ENCODE measurements at regions not wholly inside any gene's neighbourhood (a gene's known extent, or its start where the extent isn't known, plus 50 kb on each side); places are given as distances from the start of the nearest gene placed in this dataset.
"Not testable (repeated sequence)": the region's sequence is repeated elsewhere in the genome, so short reads cannot be mapped to it uniquely, and the experiment has no call there.

GRCh38 chr14:105637345-105637744, 111.0 kb downstream of the TMEM121 start:
- not testable (repeated sequence) for H3K27me3 Mint-ChIP-seq, H3K9me3 Mint-ChIP-seq, H3K4me3 Mint-ChIP-seq, ATAC-seq, DNase-seq, H3K27ac Mint-ChIP-seq, H3K4me1 Mint-ChIP-seq

GRCh38 chr14:105639969-105640931, 113.9 kb downstream of the TMEM121 start:
- H3K9me3 Mint-ChIP-seq, DNase-seq, H3K27me3 Mint-ChIP-seq, H3K4me3 Mint-ChIP-seq, H3K4me1 Mint-ChIP-seq, ATAC-seq, H3K27ac Mint-ChIP-seq: not testable (repeated sequence)

GRCh38 chr14:105641075-105641937, 114.9 kb downstream of the TMEM121 start:
- ATAC-seq (peak; percentile 26), DNase-seq (no peak)
- Mint-ChIP-seq H3K27ac (peak overlapping the region in 1 of 2 donors; percentile 68), H3K9me3 (no peaks in the 10 kb centered on the region), H3K4me3 (no peak overlapping the region), H3K4me1 (no peaks in the 10 kb centered on the region), H3K27me3 (no peaks in the 10 kb centered on the region)

- not testable (repeated sequence) for H3K9me3 Mint-ChIP-seq, H3K27me3 Mint-ChIP-seq, DNase-seq
Measured at GRCh38 chr14:105641951-105642350, 115.6 kb downstream of the TMEM121 start.

GRCh38 chr14:105642486-105642885, 116.1 kb downstream of the TMEM121 start:
- not testable (repeated sequence) for ATAC-seq, H3K27ac Mint-ChIP-seq, H3K4me3 Mint-ChIP-seq

More at GRCh38 chr14:105641951-105642350, 115.6 kb downstream of the TMEM121 start:
- ATAC-seq, H3K4me1 Mint-ChIP-seq, H3K27ac Mint-ChIP-seq, H3K4me3 Mint-ChIP-seq: not testable (repeated sequence)

GRCh38 chr14:105643406-105644052, 117.1 kb downstream of the TMEM121 start:
- not testable (repeated sequence) for H3K4me3 Mint-ChIP-seq

More at GRCh38 chr14:105642486-105642885, 116.1 kb downstream of the TMEM121 start:
- H3K4me1 Mint-ChIP-seq, DNase-seq, H3K9me3 Mint-ChIP-seq: not testable (repeated sequence)
- H3K27me3 Mint-ChIP-seq, result peaks cover 10% of the 10 kb centered on the region

GRCh38 chr14:105644053-105644435, 117.7 kb downstream of the TMEM121 start:
- ATAC-seq, H3K4me3 Mint-ChIP-seq, H3K9me3 Mint-ChIP-seq: not testable (repeated sequence)

More at GRCh38 chr14:105643406-105644052, 117.1 kb downstream of the TMEM121 start:
- H3K9me3 Mint-ChIP-seq, ATAC-seq, H3K4me1 Mint-ChIP-seq, H3K27ac Mint-ChIP-seq, DNase-seq: not testable (repeated sequence)
- peaks cover 20% of the 10 kb centered on the region for H3K27me3 Mint-ChIP-seq

GRCh38 chr14:105644457-105644856, 118.1 kb downstream of the TMEM121 start:
- H3K9me3 Mint-ChIP-seq, H3K27ac Mint-ChIP-seq, H3K4me3 Mint-ChIP-seq, ATAC-seq: not testable (repeated sequence)
- peak in 1 of 2 donors; percentile 9 for DNase-seq
- Mint-ChIP-seq H3K27me3 (peaks cover 24% of the 10 kb centered on the region), H3K4me1 (peaks cover 12% of the 10 kb centered on the region)

More at GRCh38 chr14:105644053-105644435, 117.7 kb downstream of the TMEM121 start:
- not testable (repeated sequence) for H3K27ac Mint-ChIP-seq, DNase-seq
- peaks cover 24% of the 10 kb centered on the region for H3K27me3 Mint-ChIP-seq
- H3K4me1 Mint-ChIP-seq, result peaks cover 12% of the 10 kb centered on the region

GRCh38 chr14:105644891-105645290, 118.5 kb downstream of the TMEM121 start:
- H3K4me3 Mint-ChIP-seq, DNase-seq, H3K27ac Mint-ChIP-seq, H3K9me3 Mint-ChIP-seq: not testable (repeated sequence)
- peak; percentile 4 for ATAC-seq
- Mint-ChIP-seq H3K4me1 (peaks cover 12% of the 10 kb centered on the region), H3K27me3 (peaks cover 24% of the 10 kb centered on the region)

GRCh38 chr14:105645389-105645788, 119.0 kb downstream of the TMEM121 start:
- not testable (repeated sequence) for DNase-seq, H3K9me3 Mint-ChIP-seq, H3K4me3 Mint-ChIP-seq, H3K27ac Mint-ChIP-seq
- peaks cover 12% of the 10 kb centered on the region for H3K4me1 Mint-ChIP-seq
- H3K27me3 Mint-ChIP-seq, result peaks cover 24% of the 10 kb centered on the region
- ATAC-seq, result peak; percentile 46

- DNase-seq (no peak), ATAC-seq (no peak)
- Mint-ChIP-seq H3K4me3 (no peak overlapping the region), H3K4me1 (peaks cover 12% of the 10 kb centered on the region), H3K27me3 (peaks cover 24% of the 10 kb centered on the region), H3K9me3 (no peaks in the 10 kb centered on the region), H3K27ac (no peak overlapping the region)
Measured at GRCh38 chr14:105646175-105646574, 119.8 kb downstream of the TMEM121 start.

GRCh38 chr14:105646711-105647281, 120.4 kb downstream of the TMEM121 start:
- not testable (repeated sequence) for ATAC-seq, DNase-seq, H3K9me3 Mint-ChIP-seq, H3K4me3 Mint-ChIP-seq
- Mint-ChIP-seq H3K27me3 (peaks cover 24% of the 10 kb centered on the region), H3K4me1 (peaks cover 12% of the 10 kb centered on the region), H3K27ac (peak overlapping the region in 1 of 2 donors; percentile 94)

GRCh38 chr14:105647426-105647783, 121.0 kb downstream of the TMEM121 start:
- H3K4me3 Mint-ChIP-seq, H3K27ac Mint-ChIP-seq, ATAC-seq, DNase-seq, H3K9me3 Mint-ChIP-seq: not testable (repeated sequence)
- Mint-ChIP-seq H3K4me1 (peaks cover 12% of the 10 kb centered on the region), H3K27me3 (peaks cover 24% of the 10 kb centered on the region)

- H3K4me3 Mint-ChIP-seq, result no peak overlapping the region
- ATAC-seq (no peak), DNase-seq (no peak)
- peaks cover 12% of the 10 kb centered on the region for H3K4me1 Mint-ChIP-seq
- no peaks in the 10 kb centered on the region for H3K9me3 Mint-ChIP-seq
- H3K27me3 Mint-ChIP-seq, result peaks cover 24% of the 10 kb centered on the region
- H3K27ac Mint-ChIP-seq, result peak overlapping the region in 1 of 2 donors; percentile 62
Measured at GRCh38 chr14:105647784-105648608, 121.6 kb downstream of the TMEM121 start.

Data from stimulated activated naive CD8-positive, alpha-beta T cell treated with anti-CD3 and anti-CD28 coated beads, Interleukin-15, amount 100 ng/mL, for 72 hours (primary cell).